Activated CD4-positive, alpha-beta T cell treated with anti-CD3 and anti-CD28 coated beads, Interleukin-2, Interleukin-6, amounts not matched to agents 100 ng/mL and 50 ng/mL, durations not matched to agents 16 hours and 8 hours (primary cell): ENCODE measurements at regions not wholly inside any gene's neighbourhood (a gene's known extent, or its start where the extent isn't known, plus 50 kb on each side); places are given as distances from the start of the nearest gene placed in this dataset.

Experiments used
- DNase-seq: peaks from one replicate; pipeline ENCODE4 v3.0.0-alpha.2; 2020

DNA sequence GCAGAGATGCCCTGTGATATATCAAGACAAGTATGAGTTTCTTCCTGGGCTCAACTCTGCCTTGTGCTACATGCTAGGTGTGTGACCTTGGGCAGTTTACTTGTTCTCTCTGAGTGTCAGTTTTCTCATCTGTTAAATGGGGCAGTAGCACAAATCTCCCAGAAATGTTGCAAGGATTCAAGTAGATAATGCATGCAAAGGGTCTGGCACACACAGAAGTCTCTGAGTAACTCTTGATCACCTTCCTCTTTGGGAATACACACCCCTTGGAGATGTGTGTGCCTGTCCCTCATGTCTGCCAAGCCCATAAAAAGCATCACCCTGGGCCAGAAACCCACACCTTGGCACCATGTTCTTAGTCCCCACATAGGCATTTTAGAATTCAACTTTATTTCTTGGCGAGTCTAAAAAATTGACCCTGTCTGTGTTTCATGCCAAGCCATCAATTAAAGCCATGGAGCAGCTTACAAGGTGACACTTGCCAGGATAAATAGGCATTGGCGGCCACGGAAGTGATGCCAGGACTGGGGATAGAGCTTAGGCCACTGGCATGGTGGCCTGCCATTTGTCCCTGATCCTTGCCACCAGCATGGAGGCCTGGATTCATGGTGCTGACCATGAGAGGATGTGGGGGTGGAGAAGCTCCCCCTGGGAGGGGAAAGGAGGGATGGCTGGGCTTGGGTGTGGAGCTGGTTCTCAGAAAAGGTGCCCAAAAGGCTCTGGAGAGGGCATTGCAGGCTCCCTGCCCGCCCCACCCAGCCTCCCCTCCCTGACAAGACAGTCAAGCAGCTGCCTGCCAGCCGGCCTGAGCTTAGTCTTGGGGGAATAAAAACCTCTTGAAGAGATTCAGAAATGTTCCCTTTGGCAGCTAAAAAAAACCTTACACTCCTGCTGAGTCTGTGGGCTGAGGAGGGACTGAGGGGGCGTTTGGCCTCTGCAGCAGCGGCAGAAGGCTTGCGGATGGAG, 118.0 kb upstream of the IPO9 start:
- DNase-seq, result no peak

DNA sequence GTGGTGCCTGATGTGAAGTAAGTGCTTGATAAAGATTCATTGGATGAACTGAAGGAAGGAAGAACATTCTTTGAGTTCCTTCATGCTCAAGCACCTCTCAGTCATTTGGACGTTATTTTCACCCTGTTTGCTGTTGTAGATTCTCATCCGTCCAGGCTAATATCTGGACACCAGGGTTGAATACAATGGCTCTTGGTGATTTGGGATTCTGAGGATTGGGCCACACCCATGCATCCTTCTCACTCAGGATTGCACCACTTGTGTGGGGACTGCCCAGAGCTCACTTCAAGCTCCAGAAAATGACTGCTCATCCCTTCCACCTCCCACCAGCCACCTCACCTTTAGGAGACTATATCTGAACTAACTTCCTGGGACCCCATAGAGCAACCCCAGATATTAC, 117.1 kb upstream of the IPO9 start:
- no peak for DNase-seq

GRCh38 chr1:201712387-201713085, 116.4 kb upstream of the IPO9 start:
- no peak for DNase-seq

- no peak for DNase-seq
Measured at GRCh38 chr1:201713086-201713810, 115.7 kb upstream of the IPO9 start.

GRCh38 chr1:201714542-201715329, 114.2 kb upstream of the IPO9 start:
- no peak for DNase-seq

DNA sequence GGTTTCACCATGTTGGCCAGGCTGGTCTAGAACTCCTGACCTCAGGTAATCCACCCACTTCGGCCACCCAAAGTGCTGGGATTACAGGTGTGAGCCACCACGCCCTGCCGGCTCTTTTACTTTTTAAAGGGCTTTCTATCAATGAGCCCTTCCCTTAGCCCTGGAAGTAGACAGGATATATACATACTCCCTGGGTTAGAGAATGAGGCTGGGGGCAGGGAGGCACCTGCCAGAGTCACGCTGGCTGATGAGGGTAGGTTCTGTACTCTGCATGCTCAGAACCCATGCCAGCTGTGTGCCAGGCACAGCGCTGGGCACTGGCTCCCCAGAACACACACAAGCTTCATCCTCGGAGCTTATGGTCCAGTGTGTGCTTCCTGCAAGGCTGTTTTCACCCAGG, 113.6 kb upstream of the IPO9 start:
- DNase-seq, result no peak

DNA sequence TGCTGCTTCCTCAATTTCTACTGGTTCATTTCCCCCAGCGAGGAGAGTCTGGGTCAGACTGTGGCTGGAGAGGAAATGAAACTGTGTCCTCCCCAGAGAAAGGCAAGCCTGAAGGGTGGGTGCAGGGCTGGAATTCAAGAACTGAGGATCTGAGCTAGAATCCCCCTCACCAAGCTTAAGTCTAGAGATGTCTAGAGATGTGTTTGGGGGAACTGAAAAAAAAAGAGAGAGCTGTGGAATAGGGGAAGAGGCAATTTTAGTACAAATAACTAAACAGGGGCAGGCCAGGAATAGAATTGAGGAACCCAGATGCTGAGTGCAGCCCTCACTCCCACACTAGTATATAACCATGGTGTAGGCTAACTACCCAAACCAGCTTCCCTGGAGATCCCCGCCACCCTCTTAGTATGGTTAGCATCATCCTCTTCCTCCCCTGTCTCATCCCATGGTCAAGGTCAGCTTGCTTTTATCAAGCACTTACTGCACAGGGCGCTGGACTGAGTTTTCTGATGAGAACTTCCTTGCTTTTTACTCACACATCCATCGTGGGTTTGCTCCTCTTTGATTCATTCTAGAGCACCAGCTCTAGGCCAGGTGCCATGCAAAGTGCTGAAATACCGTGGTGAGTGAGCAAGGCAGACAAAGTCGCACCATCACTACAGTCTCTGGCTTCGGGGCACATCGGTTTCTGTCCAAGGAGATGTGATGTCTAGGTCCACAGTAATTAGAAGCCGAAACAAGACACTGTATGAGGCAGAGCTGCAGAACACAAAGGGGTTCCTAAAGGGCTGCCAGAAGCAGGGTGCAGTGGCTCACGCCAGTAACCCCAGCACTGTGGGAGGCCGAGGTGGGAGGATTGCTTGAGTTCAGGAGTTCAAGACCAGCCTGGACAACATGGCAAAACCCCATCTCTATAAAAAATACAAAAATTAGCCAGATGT, 112.9 kb upstream of the IPO9 start:
- no peak for DNase-seq

DNA sequence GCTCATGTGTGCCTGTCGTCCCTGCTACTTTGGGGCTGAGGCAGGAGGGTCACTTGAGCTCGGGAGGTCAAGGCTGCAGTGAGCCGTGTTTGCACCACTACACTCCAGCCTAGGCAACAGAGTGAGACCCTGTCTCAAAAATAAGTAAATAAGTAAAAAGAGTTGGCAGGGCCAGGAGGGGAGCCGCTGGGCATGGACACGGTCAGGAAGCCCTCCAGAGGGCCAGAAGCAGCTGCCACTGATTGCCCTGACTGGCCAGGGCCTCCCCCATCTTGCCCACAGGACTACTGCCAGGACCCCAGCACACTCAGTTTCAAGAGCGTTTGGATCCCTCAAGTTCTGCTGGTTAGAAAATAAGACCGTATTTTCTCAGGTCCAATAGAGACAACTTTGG, 112.2 kb upstream of the IPO9 start:
- DNase-seq, result no peak

- DNase-seq, result no peak
Measured at GRCh38 chr1:201717286-201717685, 111.7 kb upstream of the IPO9 start.

DNA sequence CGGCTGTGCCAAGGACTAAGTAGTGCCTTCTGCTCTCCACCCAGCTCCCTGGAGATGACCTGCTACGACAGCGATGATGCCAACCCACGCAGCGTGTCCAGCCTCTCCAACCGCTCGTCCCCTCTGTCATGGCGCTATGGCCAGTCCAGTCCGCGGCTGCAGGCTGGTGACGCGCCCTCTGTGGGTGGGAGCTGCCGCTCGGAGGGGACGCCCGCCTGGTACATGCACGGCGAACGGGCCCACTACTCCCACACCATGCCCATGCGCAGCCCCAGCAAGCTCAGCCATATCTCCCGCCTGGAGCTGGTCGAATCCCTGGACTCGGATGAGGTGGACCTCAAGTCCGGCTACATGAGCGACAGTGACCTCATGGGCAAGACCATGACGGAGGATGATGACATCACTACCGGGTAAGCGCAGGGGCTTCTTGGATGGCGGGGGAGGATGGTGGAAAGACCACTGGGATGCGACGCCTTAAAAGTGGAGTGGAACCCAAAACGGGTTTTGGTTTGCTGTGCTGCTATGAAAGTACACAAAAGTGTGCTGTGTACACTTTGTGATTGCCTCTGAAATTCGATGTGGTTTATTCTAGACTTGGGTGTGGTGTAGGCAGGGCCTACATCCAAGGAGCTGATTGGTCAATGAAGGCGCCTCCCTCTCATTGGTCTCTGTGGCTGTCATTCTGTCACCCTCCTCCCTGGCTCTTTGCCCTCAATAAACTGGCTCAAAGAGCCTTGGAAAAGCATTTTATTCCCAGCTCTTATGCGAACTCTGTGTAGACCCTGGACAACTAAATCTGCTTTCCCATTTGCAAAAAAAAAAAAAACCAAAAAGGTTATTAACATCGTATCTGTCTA, 110.4 kb upstream of the IPO9 start:
- DNase-seq, result no peak

DNA sequence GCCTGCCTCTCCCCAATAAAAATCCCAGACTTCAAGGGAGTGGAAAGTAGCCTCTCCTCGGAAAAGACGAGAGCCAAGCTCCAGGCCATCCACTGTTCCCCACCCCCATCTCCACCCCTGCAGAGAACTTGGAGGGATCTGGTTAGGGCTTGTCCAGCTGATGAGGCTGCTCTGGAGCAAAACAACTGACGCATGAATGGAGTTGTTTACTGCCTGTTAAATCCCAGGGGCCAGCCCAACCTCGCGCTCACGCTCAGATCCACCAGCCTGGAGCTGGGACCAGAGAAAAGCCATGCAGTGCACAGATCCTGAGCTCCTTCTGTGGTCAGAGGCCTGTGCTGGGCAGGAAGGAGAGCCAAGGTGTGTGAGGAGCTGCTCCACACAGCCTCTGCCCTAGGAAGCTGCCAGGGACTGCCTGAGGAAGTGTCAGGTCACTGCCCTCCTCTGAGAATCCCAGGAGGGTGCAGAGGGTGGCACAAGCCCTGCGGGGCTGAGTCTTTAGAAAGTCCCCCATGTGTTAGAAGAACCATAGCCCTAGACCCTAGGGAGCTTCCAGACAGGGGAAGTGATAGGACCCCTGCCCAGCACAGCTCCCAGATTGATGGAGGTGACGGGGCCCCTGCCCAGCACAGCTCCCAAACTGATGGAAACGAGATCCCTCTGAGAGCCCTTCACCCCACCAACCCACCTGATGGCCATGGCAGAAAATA, 109.0 kb upstream of the IPO9 start:
- DNase-seq, result no peak

- no peak for DNase-seq
Measured at GRCh38 chr1:201720522-201720844, 108.5 kb upstream of the IPO9 start.

GRCh38 chr1:201721082-201722049, 107.6 kb upstream of the IPO9 start:
- DNase-seq, result no peak

DNA sequence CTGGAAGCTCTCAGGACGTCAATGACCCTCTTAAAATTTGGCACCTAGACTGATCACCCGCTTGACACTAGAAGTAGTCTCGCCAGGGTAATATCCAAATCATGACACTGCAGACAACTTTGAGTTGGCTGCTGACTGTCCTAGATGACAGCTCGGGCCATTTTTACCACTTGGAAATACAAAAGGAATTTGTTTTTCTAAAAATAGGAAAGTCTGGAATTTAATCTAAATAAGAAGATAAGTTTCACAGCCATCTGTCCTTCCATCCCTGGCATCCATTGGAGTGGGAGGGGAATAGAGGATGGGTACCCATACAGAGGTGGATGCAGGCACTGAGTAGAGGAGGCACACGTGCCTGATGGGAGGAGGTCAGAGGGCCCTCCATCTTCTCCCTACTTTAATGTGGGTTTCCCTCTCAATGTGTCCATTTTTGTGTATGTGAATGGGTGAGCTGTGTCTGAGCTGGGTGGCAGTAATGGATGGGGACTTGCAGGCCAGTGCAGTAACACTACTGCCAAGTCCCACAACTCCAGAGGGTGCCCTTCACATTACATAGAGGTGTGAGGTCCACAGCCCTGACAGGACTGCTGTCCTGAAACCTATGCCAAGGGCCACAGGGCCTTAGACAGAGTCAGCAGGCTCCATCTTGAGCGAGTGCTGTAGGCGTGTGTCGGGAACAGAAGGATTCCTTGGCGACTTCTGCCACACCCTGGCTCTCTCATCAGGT, 104.8 kb upstream of the IPO9 start:
- DNase-seq, result no peak

DNA sequence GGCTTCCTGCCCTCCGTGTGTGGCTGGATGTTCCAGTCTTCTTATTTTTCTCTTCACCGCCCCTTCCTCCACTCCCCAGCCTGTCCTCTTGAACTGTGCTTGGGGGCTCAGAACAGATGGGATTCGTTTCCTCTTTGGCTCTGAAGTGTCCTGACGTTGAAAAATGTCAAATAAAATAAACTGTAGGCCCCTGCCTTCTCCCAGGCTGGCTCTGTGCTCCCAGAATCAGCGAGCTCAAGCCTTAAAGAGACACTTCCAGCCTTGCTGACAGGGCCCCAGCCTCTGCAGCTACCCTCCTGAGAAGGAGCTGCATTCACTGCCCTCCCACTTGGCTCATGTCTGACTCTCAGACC, 104.2 kb upstream of the IPO9 start:
- no peak for DNase-seq

- no peak for DNase-seq
Measured at GRCh38 chr1:201726700-201727099, 102.3 kb upstream of the IPO9 start.

- DNase-seq, result no peak
Measured at GRCh38 chr1:201728731-201729130, 100.2 kb upstream of the IPO9 start.

DNA sequence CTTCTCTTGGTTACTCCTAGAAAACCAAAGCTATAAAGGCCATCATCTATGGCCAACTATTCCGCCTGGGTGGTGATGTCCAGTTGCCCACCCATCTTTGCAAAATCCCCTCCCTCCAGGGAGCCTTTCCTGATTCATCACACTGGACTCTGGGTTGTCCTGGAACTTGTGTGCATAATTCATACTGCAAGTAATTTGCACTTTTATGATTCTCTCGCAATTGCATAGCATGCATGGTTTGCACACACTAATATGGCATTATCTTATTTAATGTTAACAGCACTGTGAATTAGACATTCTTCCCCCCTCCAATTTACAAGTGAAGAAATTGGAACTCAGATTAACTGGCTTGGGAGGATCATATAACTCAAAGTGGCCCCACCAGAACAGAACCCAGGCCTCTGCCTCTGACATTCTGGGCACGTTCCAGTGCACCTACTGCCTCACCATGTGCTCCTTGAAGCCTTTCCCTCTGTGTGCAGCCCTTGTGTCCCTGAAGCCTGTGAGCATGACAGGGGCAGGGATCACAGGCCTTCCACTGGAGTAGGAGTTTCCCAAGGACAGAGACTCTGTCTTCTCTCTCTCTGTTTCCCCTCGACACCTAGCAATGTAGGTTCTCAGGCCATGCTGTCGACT, 98.9 kb upstream of the IPO9 start:
- DNase-seq, result no peak
